GM19452 (cell line): ENCODE measurements at regions not wholly inside any gene's neighbourhood (a gene's known extent, or its start where the extent isn't known, plus 50 kb on each side); places are given as distances from the start of the nearest gene placed in this dataset.

Experiments used
- ATAC-seq: cut with Tn5 transposase; IDR thresholded peaks from one replicate; pipeline ENCODE4 v1.9.1; 2021; ENCODE audit not compliant: unreplicated experiment

- ATAC-seq, result no peak
Measured at GRCh38 chrX:36436361-36436760, 516.8 kb downstream of the CFAP47 start.

GRCh38 chrX:36443007-36443406 lies 523.5 kb downstream of the CFAP47 start:
- no peak for ATAC-seq

- no peak for ATAC-seq
Measured at GRCh38 chrX:36445566-36445965, 526.0 kb downstream of the CFAP47 start.

GRCh38 chrX:36462142-36462541 lies 542.6 kb downstream of the CFAP47 start:
- no peak for ATAC-seq

GRCh38 chrX:36480441-36480990 lies 527.6 kb upstream of the FAM47C start:
- no peak for ATAC-seq

- no peak for ATAC-seq
Measured at GRCh38 chrX:36501169-36501702, 506.9 kb upstream of the FAM47C start.

- no peak for ATAC-seq
Measured at GRCh38 chrX:36504625-36505024, 503.5 kb upstream of the FAM47C start.

- no peak for ATAC-seq
Measured at GRCh38 chrX:36508042-36508441, 500.1 kb upstream of the FAM47C start.

GRCh38 chrX:36510736-36511135 lies 497.4 kb upstream of the FAM47C start:
- no peak for ATAC-seq

GRCh38 chrX:36528661-36529060 lies 479.5 kb upstream of the FAM47C start:
- ATAC-seq, result no peak

GRCh38 chrX:36534900-36535299 lies 473.3 kb upstream of the FAM47C start:
- ATAC-seq, result no peak

- no peak for ATAC-seq
Measured at GRCh38 chrX:36543499-36543898, 464.7 kb upstream of the FAM47C start.

GRCh38 chrX:36562986-36563385 lies 445.2 kb upstream of the FAM47C start:
- ATAC-seq, result no peak

GRCh38 chrX:36568946-36569345 lies 439.2 kb upstream of the FAM47C start:
- ATAC-seq, result no peak

GRCh38 chrX:36573720-36574119 lies 434.4 kb upstream of the FAM47C start:
- ATAC-seq, result no peak

- ATAC-seq, result no peak
Measured at GRCh38 chrX:36575670-36576069, 432.5 kb upstream of the FAM47C start.

- no peak for ATAC-seq
Measured at GRCh38 chrX:36577006-36577405, 431.2 kb upstream of the FAM47C start.

GRCh38 chrX:36581030-36581429 lies 427.1 kb upstream of the FAM47C start:
- ATAC-seq, result no peak

GRCh38 chrX:36583674-36584073 lies 424.5 kb upstream of the FAM47C start:
- ATAC-seq, result no peak

GRCh38 chrX:36609616-36610585 lies 398.3 kb upstream of the FAM47C start:
- no peak for ATAC-seq

- ATAC-seq, result no peak
Measured at GRCh38 chrX:36626898-36627297, 381.3 kb upstream of the FAM47C start.

GRCh38 chrX:36640232-36640631 lies 367.9 kb upstream of the FAM47C start:
- no peak for ATAC-seq
